Activated B cell treated with CpG ODN at 0.5 μM for 24 hours (primary cell): ENCODE measurements at regions not wholly inside any gene's neighbourhood (a gene's known extent, or its start where the extent isn't known, plus 50 kb on each side); places are given as distances from the start of the nearest gene placed in this dataset.

Experiments
- ATAC-seq: fragments of 200-7000 bp; cut with Tn5 transposase; one replicate; pipeline ENCODE4 v1.10.0; 2021; ENCODE audit warnings: low read depth, mild to moderate bottlenecking, moderate library complexity
- CTCF ChIA-PET: fragments of 350-600 bp; sonication (Branson Sonifier 250); formaldehyde crosslinking; loops from one replicate; lab custom pipeline; 2021; ENCODE audit warnings: antibody characterized with exemption; lab: Charles Lee
- POLR2A ChIA-PET: fragments of 350-600 bp; sonication (Branson Sonifier 250); formaldehyde crosslinking; loops from one replicate; lab custom pipeline; 2021; ENCODE audit warnings: antibody characterized with exemption; lab: Charles Lee
- DNase-seq: peaks from one replicate; pipeline ENCODE4 v3.0.0; 2022
- H3K27ac Mint-ChIP-seq: one replicate; pipeline ENCODE4 v1.8.0; 2020; ENCODE audit warnings: mixed read lengths
- H3K27me3 Mint-ChIP-seq: one replicate; pipeline ENCODE4 v1.8.0; 2021; ENCODE audit warnings: mixed read lengths
- H3K36me3 Mint-ChIP-seq: one replicate; pipeline ENCODE4 v1.8.0; 2021; ENCODE audit warnings: low read depth, mixed read lengths
- H3K4me1 Mint-ChIP-seq: one replicate; pipeline ENCODE4 v1.8.0; 2021; ENCODE audit warnings: mixed read lengths
- H3K4me3 Mint-ChIP-seq: one replicate; pipeline ENCODE4 v1.8.0; 2020; ENCODE audit warnings: mild to moderate bottlenecking, mixed read lengths
- H3K9me3 Mint-ChIP-seq: one replicate; pipeline ENCODE4 v1.8.0; 2020; ENCODE audit warnings: mixed read lengths
- CTCF ChIP-seq: fragments of 200-600 bp; IDR thresholded peaks from one replicate; pipeline ENCODE4 v1.8.0; 2022; ENCODE audit warnings: antibody characterized with exemption, mild to moderate bottlenecking
- intact Hi-C: fragments of 100-400 bp; cut with micrococcal nuclease; formaldehyde crosslinking; loops from one replicate; pipeline ENCODE4 v1.15.1; 2024

DNA sequence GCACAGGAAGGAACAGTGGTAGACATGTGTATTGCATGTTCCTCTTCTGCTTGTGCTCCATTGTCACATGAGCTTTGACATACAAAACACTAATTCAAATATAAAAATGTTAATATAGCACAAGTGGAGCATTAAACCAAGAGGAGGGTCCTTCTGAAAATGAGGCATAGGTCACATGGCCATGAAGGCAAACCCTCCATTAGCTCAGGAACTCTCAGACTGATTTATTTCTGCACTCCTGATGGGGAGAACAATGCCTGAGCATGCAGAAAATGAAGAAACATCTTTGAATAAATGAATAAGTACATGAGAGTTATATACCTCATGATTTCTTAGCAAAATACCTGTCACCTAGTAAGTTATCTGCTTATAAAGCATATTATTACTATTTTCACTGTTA is 769.2 kb upstream of the EPHA5 start:
- ChIA-PET POLR2A (no interaction called here), CTCF (no interaction called here)
- Mint-ChIP-seq H3K27me3 (no peaks in the 10 kb centered on the region), H3K9me3 (peaks cover 5% of the 10 kb centered on the region), H3K4me1 (no peaks in the 10 kb centered on the region), H3K27ac (no peak overlapping the region), H3K4me3 (no peak overlapping the region), H3K36me3 (no peaks in the 10 kb centered on the region)
- ATAC-seq, result no peak
- intact Hi-C loops, result no loop called here
- no peak for TF ChIP-seq CTCF
- DNase-seq, result no peak

GRCh38 chr4:66433706-66434105 is 763.4 kb upstream of the EPHA5 start:
- DNase-seq (no peak), ATAC-seq (no peak)
- intact Hi-C loops, result no loop called here
- H3K36me3 Mint-ChIP-seq, result no peaks in the 10 kb centered on the region
- TF ChIP-seq CTCF, result no peak
- no peaks in the 10 kb centered on the region for H3K27me3 Mint-ChIP-seq
- no peak overlapping the region for H3K27ac Mint-ChIP-seq
- no peak overlapping the region for H3K4me3 Mint-ChIP-seq
- POLR2A ChIA-PET, result no interaction called here
- CTCF ChIA-PET, result no interaction called here
- peaks cover 8% of the 10 kb centered on the region for H3K9me3 Mint-ChIP-seq
- no peaks in the 10 kb centered on the region for H3K4me1 Mint-ChIP-seq

DNA sequence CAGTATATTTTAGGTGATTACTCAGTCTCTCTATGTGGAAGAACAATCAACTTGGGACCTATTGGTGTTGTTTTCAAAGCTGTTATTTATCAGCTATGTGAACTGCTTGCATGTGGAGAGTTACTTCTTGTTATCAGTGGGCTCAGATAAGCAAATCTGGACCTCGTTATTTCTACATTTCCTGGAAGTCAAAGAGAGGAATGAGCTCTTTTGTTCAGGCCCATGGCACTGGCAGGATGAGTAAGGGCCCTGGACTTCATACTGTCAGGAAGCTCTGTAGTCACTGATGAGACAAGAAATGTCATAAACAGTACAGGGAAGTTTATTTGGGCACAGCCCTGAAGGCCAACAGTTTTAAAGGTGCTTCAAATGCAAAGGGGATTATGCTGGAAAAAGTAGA is 760.6 kb upstream of the EPHA5 start:
- Mint-ChIP-seq H3K27ac (no peak overlapping the region), H3K4me3 (no peak overlapping the region), H3K27me3 (no peaks in the 10 kb centered on the region), H3K36me3 (no peaks in the 10 kb centered on the region), H3K9me3 (peaks cover 9% of the 10 kb centered on the region), H3K4me1 (no peaks in the 10 kb centered on the region)
- ChIA-PET CTCF (no interaction called here), POLR2A (no interaction called here)
- no peak for ATAC-seq
- no peak for DNase-seq
- intact Hi-C loops, result no loop called here
- TF ChIP-seq CTCF, result no peak

- CTCF ChIA-PET, result no interaction called here
- Mint-ChIP-seq H3K4me3 (no peak overlapping the region), H3K4me1 (no peaks in the 10 kb centered on the region), H3K27ac (no peak overlapping the region), H3K36me3 (no peaks in the 10 kb centered on the region), H3K9me3 (peaks cover 4% of the 10 kb centered on the region), H3K27me3 (no peaks in the 10 kb centered on the region)
- POLR2A ChIA-PET, result no interaction called here
- ATAC-seq (no peak), DNase-seq (no peak)
- intact Hi-C loops, result no loop called here
- no peak for TF ChIP-seq CTCF
Measured at GRCh38 chr4:66429276-66429675, 759.0 kb upstream of the EPHA5 start.

- intact Hi-C loops, result no loop called here
- ATAC-seq, result no peak
- no peaks in the 10 kb centered on the region for H3K27me3 Mint-ChIP-seq
Measured at GRCh38 chr4:66416425-66416824, 746.1 kb upstream of the EPHA5 start.

More at GRCh38 chr4:66416425-66416824, 746.1 kb upstream of the EPHA5 start:
- Mint-ChIP-seq H3K4me3 (no peak overlapping the region), H3K27ac (no peak overlapping the region), H3K36me3 (no peaks in the 10 kb centered on the region), H3K4me1 (no peaks in the 10 kb centered on the region), H3K9me3 (peaks cover 4% of the 10 kb centered on the region)
- ChIA-PET CTCF (no interaction called here), POLR2A (no interaction called here)
- DNase-seq, result no peak
- TF ChIP-seq CTCF, result no peak
